Activated naive CD4-positive, alpha-beta T cell treated with anti-CD3 and anti-CD28 coated beads, Interleukin-2, amount 50 U/mL, for 72 hours (primary cell): ENCODE measurements at regions not wholly inside any gene's neighbourhood (a gene's known extent, or its start where the extent isn't known, plus 50 kb on each side); places are given as distances from the start of the nearest gene placed in this dataset.
"Not testable (repeated sequence)": the region's sequence is repeated elsewhere in the genome, so short reads cannot be mapped to it uniquely, and the experiment has no call there.

Source experiments
- ATAC-seq, 2 donors: fragments of 150-1000 bp; cut with Tn5 transposase; 2 replicates each; pipeline ENCODE4 v1.10.0; 2021; ENCODE audit warnings: mild to moderate bottlenecking in 2 of 2, moderate library complexity in 2 of 2
- DNase-seq, 2 donors: peaks; one replicate each; pipeline ENCODE4 v3.0.0; 2021 to 2022; ENCODE audit warnings: low spot score in 2 of 2
- H3K27ac Mint-ChIP-seq, 2 donors: one replicate each; pipeline ENCODE4 v1.8.0; 2022; ENCODE audit warnings: mild to moderate bottlenecking in 2 of 2, mixed read lengths in 2 of 2
- H3K36me3 Mint-ChIP-seq, 2 donors: one replicate each; pipeline ENCODE4 v1.8.0; 2022; ENCODE audit warnings: mixed read lengths in 2 of 2
- H3K9me3 Mint-ChIP-seq, 2 donors: one replicate each; pipeline ENCODE4 v1.8.0; 2022; ENCODE audit warnings: mixed read lengths in 2 of 2

DNA sequence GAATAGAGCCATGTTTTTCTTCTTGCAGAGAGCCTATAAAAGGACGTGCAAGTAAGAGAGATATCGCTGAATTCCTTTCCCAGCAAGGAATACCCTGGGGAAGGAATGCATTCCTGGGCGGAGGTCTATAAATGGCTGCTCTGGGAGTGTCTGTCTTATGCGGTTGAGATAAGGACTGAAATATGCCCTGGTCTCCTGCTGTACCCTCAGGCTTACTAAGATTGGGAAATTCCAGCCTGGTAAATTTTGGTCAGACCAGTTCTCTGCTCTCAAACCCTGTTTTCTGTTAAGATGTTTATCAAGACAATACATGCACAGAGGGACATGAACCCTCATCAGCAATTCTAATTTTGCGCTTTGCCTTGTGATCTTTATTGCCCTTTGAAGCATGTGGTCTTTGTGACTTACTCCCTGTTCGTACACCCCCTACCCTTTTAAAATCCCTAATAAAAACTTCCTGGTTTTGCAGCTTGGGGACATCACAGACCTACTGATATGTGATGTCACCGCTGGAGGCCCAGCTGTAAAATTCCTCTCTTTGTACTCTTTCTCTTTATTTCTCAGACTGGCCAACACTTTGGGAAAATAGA, 191.2 kb upstream of the ZNF804A start:
- DNase-seq, ATAC-seq, H3K27ac Mint-ChIP-seq, H3K36me3 Mint-ChIP-seq: not testable (repeated sequence)
- H3K9me3 Mint-ChIP-seq, result peaks cover 5 to 12% of the 10 kb centered on the region in 2 donors

DNA sequence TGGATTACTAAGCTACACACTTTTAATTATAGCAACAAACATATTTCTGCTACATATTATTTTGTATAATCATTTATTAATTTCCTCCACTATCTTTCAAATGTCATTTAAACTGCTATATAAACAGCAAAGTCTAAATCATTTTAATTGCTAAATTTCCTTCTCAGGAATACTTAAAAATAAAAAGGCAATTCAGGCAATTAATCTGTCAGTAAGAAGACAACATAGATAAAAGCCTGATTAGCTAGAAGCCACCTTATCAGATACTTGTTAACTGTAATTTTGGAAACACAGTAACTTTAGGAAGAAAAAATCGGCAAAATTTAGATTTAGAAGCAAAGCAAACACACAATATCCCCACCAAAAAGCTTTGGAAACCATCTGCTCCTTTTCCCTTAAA, 188.2 kb upstream of the ZNF804A start:
- ATAC-seq (no peak), DNase-seq (no peak)
- no peak overlapping the region for H3K27ac Mint-ChIP-seq
- H3K36me3 Mint-ChIP-seq, result no peaks in the 10 kb centered on the region
- peaks cover 5 to 16% of the 10 kb centered on the region in 2 donors for H3K9me3 Mint-ChIP-seq

DNA sequence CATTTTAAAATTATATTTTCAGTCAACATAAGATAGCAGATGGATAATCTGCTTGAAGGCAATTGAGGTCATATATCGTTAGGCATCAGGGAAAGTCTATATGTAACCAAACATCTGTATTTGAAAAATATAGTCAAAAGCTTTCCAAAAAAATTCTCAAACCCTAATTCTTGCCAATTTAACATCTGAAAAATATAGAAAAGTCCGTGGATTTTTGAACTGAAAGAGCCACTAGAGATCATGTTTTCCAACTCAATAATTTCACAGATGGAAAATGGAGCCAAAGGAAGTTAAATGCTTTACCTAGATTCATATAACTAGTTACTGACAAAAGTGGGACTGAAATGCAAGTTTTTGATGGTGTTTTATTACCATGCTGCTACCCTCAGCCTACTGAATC, 185.1 kb upstream of the ZNF804A start:
- H3K36me3 Mint-ChIP-seq, result no peaks in the 10 kb centered on the region
- H3K9me3 Mint-ChIP-seq, result peaks cover 1 to 4% of the 10 kb centered on the region in 2 donors

DNA sequence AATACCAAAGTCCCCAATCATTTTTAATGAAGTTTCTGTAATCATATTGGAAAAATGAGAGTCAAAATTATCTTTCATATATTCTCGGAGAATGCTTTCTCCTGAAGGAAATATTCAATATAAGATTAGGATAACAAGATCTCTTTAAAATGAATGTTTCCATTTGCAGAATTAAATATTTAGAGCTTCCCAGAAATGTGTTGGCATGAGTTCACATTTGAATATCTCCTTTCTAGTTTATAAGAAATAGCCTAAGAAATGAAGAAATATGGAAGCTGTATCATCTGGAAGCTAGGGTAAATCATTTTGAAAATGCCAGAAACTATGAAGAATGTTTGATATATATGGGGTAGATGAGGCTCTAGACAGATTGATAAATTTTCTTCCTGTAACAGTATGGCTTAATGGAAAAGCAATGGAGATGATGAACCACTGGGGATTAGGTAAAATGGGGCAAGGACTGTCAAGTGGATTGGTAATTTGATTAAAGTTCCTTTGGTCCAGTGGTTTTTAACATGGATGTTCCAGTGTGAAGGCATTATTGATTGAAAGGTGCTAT, 184.6 kb upstream of the ZNF804A start:
- H3K36me3 Mint-ChIP-seq, result no peaks in the 10 kb centered on the region
- DNase-seq (no peak), ATAC-seq (no peak)
- H3K27ac Mint-ChIP-seq, result no peak overlapping the region
- peaks cover 0 to 4% of the 10 kb centered on the region in 2 donors for H3K9me3 Mint-ChIP-seq

More for the DNA sequence above, 185.1 kb upstream of the ZNF804A start:
- no peak for DNase-seq
- H3K27ac Mint-ChIP-seq, result no peak overlapping the region
- no peak for ATAC-seq

DNA sequence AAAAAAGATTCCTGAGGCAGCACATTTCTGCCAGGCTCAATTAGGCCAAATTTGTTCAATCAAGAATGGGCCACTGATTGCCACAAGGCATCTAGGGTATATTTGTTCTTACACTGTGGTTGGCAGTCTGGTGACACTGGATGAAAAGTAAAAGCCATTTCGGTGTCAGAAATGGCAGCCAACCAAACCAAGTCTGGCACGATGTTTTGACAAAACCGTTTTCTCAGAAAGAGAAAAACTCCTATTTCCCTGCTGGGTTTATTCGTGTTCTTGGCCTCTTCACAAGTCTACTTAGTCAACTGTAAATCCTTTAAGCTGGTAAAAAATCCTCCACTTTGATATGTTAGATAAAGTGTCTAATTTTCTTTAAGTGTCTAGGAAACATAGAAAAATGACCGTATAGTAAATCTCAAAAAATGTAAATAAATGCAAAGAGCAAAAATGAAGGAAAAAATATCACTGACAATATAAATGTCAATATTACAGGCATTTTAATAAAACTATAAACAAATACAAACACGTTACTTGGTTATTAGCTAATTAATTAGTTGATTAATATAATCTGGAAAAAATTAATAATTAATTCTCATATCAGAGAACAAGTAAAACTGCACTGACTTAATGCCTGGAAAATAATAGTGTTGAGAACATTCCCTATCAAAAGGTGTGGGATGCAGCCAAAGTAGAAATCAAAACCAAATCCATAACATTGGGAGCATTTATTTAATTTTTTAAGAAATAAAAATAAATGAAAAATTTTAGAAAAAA, 182.0 kb upstream of the ZNF804A start:
- no peak for ATAC-seq
- H3K27ac Mint-ChIP-seq, result no peak overlapping the region
- DNase-seq, result no peak
- no peaks in the 10 kb centered on the region for H3K36me3 Mint-ChIP-seq
- H3K9me3 Mint-ChIP-seq, result peaks cover 4% of the 10 kb centered on the region in 2 donors

DNA sequence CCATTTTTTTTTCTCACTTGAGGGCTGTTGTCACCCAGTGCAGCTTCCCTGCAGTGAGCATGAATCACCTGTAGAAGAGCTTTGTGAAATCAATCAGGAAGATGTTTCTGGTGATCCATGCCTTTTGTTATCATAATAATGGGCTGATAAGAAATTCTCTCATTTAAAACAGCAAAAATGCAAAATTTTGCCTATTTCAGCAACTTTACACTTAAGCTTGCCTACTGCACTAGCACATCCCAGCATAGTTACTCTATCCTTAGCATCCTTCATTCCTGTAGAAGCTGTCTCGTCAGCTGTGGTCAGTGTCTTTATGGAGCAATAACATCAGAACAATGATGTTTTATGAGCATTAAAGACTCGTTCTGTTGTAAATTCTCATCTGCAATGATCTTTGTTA, 178.6 kb upstream of the ZNF804A start:
- DNase-seq (no peak), ATAC-seq (no peak)
- no peaks in the 10 kb centered on the region for H3K36me3 Mint-ChIP-seq
- H3K9me3 Mint-ChIP-seq, result peaks cover 4% of the 10 kb centered on the region in 2 donors
- no peak overlapping the region for H3K27ac Mint-ChIP-seq

DNA sequence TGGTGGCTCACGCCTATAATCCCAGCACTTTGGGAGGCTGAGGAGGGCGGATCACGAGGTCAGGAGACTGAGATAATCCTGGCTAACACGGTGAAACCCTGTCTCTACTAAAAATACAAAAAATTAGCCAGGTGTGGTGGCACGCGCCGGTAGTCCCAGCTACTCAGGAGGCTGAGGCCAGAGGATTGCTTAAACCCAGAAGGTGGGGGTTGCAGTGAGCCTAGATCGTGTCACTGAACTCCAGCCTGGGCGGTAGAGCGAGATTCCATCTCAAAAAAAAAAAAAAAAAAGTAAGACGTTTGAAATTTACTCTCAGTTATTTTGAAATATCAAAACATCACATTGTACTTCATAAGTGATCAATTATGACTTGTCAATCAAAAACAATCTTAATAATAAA, 176.9 kb upstream of the ZNF804A start:
- not testable (repeated sequence) for H3K27ac Mint-ChIP-seq, DNase-seq, H3K9me3 Mint-ChIP-seq, ATAC-seq, H3K36me3 Mint-ChIP-seq

DNA sequence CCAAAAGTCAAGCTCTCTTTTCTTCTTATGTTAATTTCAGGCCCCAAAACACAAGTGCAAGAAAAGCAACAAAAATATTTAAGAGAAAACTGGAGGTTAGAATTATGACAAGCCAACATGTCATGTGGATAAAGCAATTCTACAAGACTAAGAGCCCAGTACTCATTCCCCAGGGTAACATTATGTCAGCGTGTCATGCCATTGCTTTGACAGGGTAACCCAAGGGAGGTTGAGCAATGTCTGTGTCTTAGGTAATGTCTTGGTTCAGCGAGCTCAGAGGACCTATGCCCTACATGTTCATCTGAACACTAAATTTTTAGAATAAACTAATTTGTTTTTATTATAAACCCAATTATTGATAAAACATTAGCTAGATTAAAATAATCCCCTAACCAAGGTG, 173.2 kb upstream of the ZNF804A start:
- Mint-ChIP-seq H3K9me3 (peaks cover 7 to 8% of the 10 kb centered on the region in 2 donors), H3K27ac (no peak overlapping the region), H3K36me3 (no peaks in the 10 kb centered on the region)
- no peak for ATAC-seq
- DNase-seq, result no peak

DNA sequence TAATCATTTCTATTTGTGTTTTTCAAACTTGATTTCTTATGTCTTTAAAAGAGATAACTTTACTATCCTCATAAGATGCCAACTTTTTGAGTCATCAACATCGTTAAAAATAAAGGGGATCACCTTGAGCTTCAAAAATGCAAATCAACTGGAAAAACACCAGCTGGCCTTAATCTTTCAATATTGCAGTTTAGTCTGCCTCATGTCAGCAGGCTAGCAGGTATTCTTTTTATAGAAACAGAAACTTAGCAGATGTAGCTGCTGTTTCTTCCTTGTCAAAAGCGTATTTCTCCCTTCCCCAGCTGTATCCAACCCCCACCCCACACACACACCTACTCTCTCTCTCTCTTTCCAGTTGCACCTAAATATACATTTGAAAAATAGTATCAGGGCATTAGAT, 154.1 kb upstream of the ZNF804A start:
- Mint-ChIP-seq H3K9me3 (peaks cover 0 to 6% of the 10 kb centered on the region in 2 donors), H3K27ac (no peak overlapping the region), H3K36me3 (no peaks in the 10 kb centered on the region)
- ATAC-seq (no peak), DNase-seq (no peak)

DNA sequence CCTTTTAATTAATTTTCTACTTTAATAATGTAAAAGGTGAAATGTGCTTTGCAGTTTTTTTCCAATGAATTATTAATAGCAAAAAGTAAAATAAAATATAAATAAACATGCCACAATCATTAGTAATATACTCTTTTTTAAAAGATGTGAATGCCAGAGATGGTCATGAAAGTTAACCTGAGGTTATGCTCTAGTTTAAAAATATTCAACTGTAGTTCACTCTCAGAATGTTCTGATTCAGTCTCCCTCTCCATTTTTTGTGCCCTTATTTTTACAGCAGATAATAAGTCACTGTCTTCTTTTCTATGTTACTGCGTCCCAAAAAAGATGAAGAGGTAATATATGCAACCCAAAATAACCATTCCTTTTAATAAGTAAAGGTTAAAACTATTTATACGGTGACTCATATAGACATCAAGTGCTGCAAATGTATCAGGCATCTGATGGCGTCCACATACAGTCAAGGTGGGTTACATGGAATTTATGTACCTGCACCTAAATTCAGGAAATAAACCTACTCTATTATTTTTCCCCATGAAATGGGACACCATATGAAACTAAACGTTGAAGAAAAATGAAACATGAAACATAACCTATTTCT, 153.6 kb upstream of the ZNF804A start:
- H3K27ac Mint-ChIP-seq, result no peak overlapping the region
- H3K9me3 Mint-ChIP-seq, result peaks cover 0 to 5% of the 10 kb centered on the region in 2 donors
- no peaks in the 10 kb centered on the region for H3K36me3 Mint-ChIP-seq
- DNase-seq (no peak), ATAC-seq (no peak)

DNA sequence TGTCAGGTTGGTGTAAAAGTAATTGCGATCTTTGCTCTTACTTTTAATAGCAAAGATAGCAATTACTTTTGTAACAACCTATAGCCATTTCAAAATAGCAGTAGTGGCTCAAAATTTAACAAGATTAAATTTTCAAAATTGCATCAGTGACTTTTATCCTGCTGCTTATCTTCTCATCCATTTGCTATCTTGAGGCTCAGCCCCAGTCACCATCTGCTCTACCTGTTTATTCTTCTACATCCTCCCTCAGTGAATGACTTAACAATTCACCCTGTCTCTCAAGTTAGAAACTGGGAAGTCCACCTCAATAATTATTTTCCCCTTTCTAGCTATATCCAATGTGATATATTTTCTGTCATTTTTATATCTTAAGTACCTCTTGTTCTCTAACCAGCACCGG, 148.6 kb upstream of the ZNF804A start:
- DNase-seq (no peak), ATAC-seq (no peak)
- peaks cover 0 to 10% of the 10 kb centered on the region in 2 donors for H3K9me3 Mint-ChIP-seq

DNA sequence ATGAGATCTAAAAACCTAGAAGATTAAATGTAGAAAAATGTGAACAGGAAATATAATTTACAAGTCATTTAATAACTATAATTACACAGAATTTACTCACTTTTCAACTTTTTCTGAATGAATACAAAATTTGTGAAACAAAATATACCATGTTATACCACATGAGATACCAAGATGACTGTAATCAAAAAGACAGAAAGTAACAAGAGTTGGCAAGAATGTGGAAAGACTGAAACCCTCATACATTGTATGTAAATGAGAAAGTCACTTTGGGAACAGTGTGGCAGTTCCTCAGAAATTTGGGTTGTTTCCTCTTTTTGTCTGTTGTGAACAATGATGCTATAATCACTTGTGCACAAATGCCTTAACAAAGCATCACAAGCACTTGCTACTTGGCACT, 145.4 kb upstream of the ZNF804A start:
- Mint-ChIP-seq H3K36me3 (no peaks in the 10 kb centered on the region), H3K27ac (no peak overlapping the region)

More for the DNA sequence above, 148.6 kb upstream of the ZNF804A start:
- Mint-ChIP-seq H3K27ac (no peak overlapping the region), H3K36me3 (no peaks in the 10 kb centered on the region)

DNA sequence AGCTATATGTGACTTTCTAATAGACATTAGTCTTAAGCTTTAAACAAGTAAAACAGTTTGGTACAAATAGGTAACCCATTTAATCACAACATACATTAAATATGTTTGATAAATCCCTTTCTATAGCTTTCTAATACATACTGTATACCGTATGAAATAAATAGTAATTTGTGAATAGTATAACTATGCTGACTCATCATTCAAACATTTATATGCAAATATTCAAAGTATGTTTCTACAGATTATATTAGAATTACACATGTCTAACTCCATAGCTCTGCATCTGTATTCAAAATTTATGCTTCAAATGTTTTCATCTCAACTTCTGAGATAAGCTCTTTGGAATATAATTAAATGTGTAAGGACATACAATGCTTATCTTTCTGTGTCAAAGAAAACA, 142.7 kb upstream of the ZNF804A start:
- ATAC-seq, result no peak
- Mint-ChIP-seq H3K36me3 (no peaks in the 10 kb centered on the region), H3K9me3 (peaks cover 0 to 4% of the 10 kb centered on the region in 2 donors), H3K27ac (no peak overlapping the region)
- DNase-seq, result no peak

More for the DNA sequence above, 145.4 kb upstream of the ZNF804A start:
- H3K9me3 Mint-ChIP-seq, result peaks cover 0 to 10% of the 10 kb centered on the region in 2 donors
- DNase-seq (no peak), ATAC-seq (peak in 1 of 2 donors; percentile 41)

DNA sequence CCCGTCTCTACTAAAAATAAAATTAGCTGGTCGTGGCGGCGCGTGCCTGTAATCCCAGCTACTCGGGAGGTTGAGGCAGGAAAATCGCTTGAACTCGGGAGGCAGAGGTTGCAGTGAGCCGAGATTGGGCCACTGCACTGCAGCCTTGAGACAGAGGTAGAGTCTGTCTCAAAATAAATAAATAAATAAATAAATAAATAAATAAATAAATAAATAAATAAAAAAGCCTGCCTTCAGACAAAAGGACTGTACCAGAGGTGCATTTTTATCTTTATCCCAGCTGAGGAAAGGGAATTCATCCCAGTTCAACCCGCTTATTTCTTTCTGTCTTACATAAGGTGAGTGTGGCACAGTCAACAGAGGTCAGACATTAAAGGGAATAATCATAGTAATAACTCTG, 141.6 kb upstream of the ZNF804A start:
- H3K9me3 Mint-ChIP-seq, ATAC-seq, H3K27ac Mint-ChIP-seq: not testable (repeated sequence)

DNA sequence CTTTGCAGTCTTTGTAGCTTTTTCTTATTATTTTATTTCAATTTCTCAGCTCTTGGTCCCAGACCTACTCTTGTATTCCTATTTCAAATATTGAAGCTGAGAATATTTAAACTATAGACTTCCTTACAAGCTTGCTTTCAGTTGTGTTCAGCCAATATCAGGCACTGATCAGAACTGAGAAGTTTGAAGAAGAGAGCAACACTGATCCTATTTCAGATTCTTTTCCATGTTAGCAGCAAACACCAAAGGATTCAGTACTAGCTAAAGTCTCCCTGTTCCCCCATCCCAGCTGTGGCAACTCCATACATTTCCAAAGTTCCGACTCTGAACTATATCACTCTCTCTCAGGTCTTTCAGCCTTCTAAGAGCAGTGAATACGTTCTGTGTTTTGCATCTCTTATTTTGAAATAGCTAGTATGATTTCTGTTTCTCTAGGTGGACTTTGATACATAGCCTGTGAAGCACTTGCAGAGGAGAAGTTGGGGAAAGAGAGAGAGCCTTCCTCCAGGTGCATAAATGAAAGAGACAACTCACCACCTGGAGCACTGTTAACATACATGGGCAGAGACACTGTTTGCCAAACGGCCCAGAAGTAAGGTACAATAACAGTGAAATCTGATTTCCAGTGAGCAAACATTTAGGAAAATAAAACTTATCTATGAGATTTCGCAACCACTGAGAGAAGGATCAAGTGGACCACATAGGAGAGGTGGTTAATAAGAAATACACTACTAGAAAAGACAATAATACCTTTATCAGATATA, 135.0 kb upstream of the ZNF804A start:
- Mint-ChIP-seq H3K9me3 (no peaks in the 10 kb centered on the region), H3K36me3 (no peaks in the 10 kb centered on the region), H3K27ac (no peak overlapping the region)
- no peak for ATAC-seq
- DNase-seq, result no peak

More for the DNA sequence above, 141.6 kb upstream of the ZNF804A start:
- H3K36me3 Mint-ChIP-seq, DNase-seq: not testable (repeated sequence)

DNA sequence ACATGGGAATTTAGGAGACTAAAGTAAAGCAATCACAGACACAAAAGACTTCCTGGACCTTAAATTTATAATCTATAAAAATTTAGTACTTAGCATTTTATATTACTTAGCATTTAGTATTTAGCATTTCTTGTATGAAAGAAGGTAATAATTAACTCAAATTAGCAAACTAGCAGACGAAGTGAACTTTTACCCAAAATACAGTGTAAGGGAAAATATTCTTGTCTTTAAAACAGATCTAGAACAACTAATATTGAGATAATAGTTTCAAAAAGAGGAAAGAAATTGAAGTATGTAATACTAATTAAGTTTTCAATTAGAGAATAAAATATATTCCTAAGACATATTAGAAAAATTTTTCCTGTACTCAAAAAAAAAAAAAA, 134.5 kb upstream of the ZNF804A start:
- ATAC-seq (no peak), DNase-seq (no peak)
- H3K27ac Mint-ChIP-seq, result no peak overlapping the region
- H3K9me3 Mint-ChIP-seq, result peaks cover 0 to 5% of the 10 kb centered on the region in 2 donors
- H3K36me3 Mint-ChIP-seq, result no peaks in the 10 kb centered on the region

DNA sequence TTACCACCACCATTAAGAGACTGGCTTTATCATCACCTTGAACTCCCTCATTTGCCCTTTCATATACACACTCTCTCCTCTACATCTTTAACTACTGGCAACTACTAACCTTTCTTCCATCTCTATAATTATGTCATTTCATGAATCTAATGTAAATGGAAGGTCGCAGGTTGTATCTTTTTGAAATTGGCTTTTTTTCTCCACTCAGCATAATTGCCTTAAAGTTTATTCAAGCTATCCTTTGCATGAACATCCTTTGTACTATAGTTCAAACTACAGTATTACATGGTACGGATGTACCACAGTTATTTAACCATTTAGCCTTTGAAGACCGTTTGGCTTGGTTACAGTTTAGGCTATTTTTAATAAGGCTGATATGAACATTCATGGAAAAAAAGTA, 129.5 kb upstream of the ZNF804A start:
- no peak for DNase-seq
- no peak overlapping the region for H3K27ac Mint-ChIP-seq
- H3K36me3 Mint-ChIP-seq, result no peaks in the 10 kb centered on the region
- ATAC-seq, result no peak
- peaks cover 6 to 11% of the 10 kb centered on the region in 2 donors for H3K9me3 Mint-ChIP-seq
